Nephron progenitor cell (in vitro differentiated cells): ENCODE measurements at regions not wholly inside any gene's neighbourhood (a gene's known extent, or its start where the extent isn't known, plus 50 kb on each side); places are given as distances from the start of the nearest gene placed in this dataset.
A peak's percentile ranks its signal among the peaks of the same experiment; 100 is the strongest.

Experiments
- DNase-seq: peaks from one replicate; pipeline ENCODE4 v3.0.0; 2021
- H3K27ac Mint-ChIP-seq: 2 replicates; pipeline ENCODE4 v1.8.0; 2021; ENCODE audit warnings: mild to moderate bottlenecking, moderate library complexity, mixed read lengths
- H3K27me3 Mint-ChIP-seq: 2 replicates; pipeline ENCODE4 v1.8.0; 2021; ENCODE audit warnings: mild to moderate bottlenecking, low read depth, mixed read lengths; ENCODE audit not compliant: poor library complexity
- H3K36me3 Mint-ChIP-seq: 2 replicates; pipeline ENCODE4 v1.8.0; 2021; ENCODE audit warnings: low read depth, mixed read lengths
- H3K4me1 Mint-ChIP-seq: 2 replicates; pipeline ENCODE4 v1.8.0; 2021; ENCODE audit warnings: mixed read lengths
- H3K4me3 Mint-ChIP-seq: 2 replicates; pipeline ENCODE4 v1.8.0; 2021; ENCODE audit warnings: mild to moderate bottlenecking, moderate library complexity, mixed read lengths
- H3K9me3 Mint-ChIP-seq: 2 replicates; pipeline ENCODE4 v1.8.0; 2021; ENCODE audit warnings: mild to moderate bottlenecking, moderate library complexity, mixed read lengths
- CTCF ChIP-seq: fragments of 200-600 bp; sonication (generic); IDR thresholded peaks from 2 replicates; pipeline ENCODE4 v1.5.0; 2021; ENCODE audit warnings: antibody characterized with exemption

GRCh38 chr5:115377468-115378217, 81.2 kb upstream of the CCDC112 start:
- no peaks in the 10 kb centered on the region for H3K36me3 Mint-ChIP-seq
- H3K27ac Mint-ChIP-seq = peak overlapping the region; percentile 32
- H3K27me3 Mint-ChIP-seq = no peaks in the 10 kb centered on the region

GRCh38 chr5:115375893-115376292, 79.4 kb upstream of the CCDC112 start:
- TF ChIP-seq CTCF = no peak
- no peaks in the 10 kb centered on the region for H3K36me3 Mint-ChIP-seq
- no peaks in the 10 kb centered on the region for H3K9me3 Mint-ChIP-seq
- H3K4me3 Mint-ChIP-seq = no peak overlapping the region
- H3K27ac Mint-ChIP-seq = peak overlapping the region; percentile 89
- H3K27me3 Mint-ChIP-seq = no peaks in the 10 kb centered on the region
- H3K4me1 Mint-ChIP-seq = peaks cover 3% of the 10 kb centered on the region
- no peak for DNase-seq

More at GRCh38 chr5:115377468-115378217, 81.2 kb upstream of the CCDC112 start:
- DNase-seq = no peak
- H3K4me1 Mint-ChIP-seq = peaks cover 3% of the 10 kb centered on the region
- H3K4me3 Mint-ChIP-seq = no peak overlapping the region
- no peak for TF ChIP-seq CTCF
- no peaks in the 10 kb centered on the region for H3K9me3 Mint-ChIP-seq

GRCh38 chr5:115374057-115374775, 77.8 kb upstream of the CCDC112 start:
- no peak for DNase-seq
- H3K4me1 Mint-ChIP-seq = peaks cover 3% of the 10 kb centered on the region
- TF ChIP-seq CTCF = no peak
- H3K27ac Mint-ChIP-seq = no peak overlapping the region
- H3K9me3 Mint-ChIP-seq = no peaks in the 10 kb centered on the region
- no peaks in the 10 kb centered on the region for H3K36me3 Mint-ChIP-seq
- H3K27me3 Mint-ChIP-seq = no peaks in the 10 kb centered on the region
- no peak overlapping the region for H3K4me3 Mint-ChIP-seq

- Mint-ChIP-seq H3K9me3 (no peaks in the 10 kb centered on the region), H3K27me3 (no peaks in the 10 kb centered on the region), H3K36me3 (no peaks in the 10 kb centered on the region), H3K4me3 (no peak overlapping the region), H3K4me1 (peaks cover 3% of the 10 kb centered on the region), H3K27ac (no peak overlapping the region)
- no peak for DNase-seq
- TF ChIP-seq CTCF = no peak
Observed at GRCh38 chr5:115372146-115372545, 75.7 kb upstream of the CCDC112 start.

GRCh38 chr5:115369430-115370144, 73.1 kb upstream of the CCDC112 start:
- H3K27ac Mint-ChIP-seq = no peak overlapping the region
- no peak overlapping the region for H3K4me3 Mint-ChIP-seq
- no peak for DNase-seq
- TF ChIP-seq CTCF = no peak
- H3K36me3 Mint-ChIP-seq = no peaks in the 10 kb centered on the region
- H3K27me3 Mint-ChIP-seq = peaks cover 6% of the 10 kb centered on the region
- no peaks in the 10 kb centered on the region for H3K9me3 Mint-ChIP-seq
- no peaks in the 10 kb centered on the region for H3K4me1 Mint-ChIP-seq
